ENCODE measurements at regions not wholly inside any gene's neighbourhood (a gene's known extent, or its start where the extent isn't known, plus 50 kb on each side); places are given as distances from the start of the nearest gene placed in this dataset.

DNA sequence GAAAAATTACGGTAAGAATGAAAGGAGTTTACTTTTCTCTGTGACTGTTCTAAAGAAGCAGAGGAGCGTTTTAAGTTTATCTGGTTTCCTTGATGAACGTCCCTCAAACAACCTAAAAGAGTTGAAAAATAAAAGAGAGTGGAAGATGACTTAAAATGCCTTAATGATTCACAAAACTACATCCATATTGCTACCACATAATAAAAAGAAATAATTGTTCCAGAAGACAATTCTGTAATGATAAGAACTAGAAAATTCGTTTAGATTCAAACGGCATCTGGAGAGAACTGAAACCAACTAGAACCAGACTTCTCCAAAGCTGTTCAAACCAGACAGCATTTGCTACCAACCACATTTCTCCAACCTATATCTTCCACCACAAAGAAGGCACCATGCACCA is 68.1 kb downstream of the TEKT4 start:
- Histone ChIP-seq H3K4me3 (ENCODE audit: low read depth, low read length) (no peak overlapping the region), H3K27ac (ENCODE audit: extremely low read depth, low read depth, low read length) (no peak overlapping the region), H3K9me3 (ENCODE audit: control insufficient read depth, insufficient read depth, low read depth, low read length) (no peaks in the 10 kb centered on the region), H3K36me3 (ENCODE audit: control insufficient read depth in 2 of 2, insufficient read depth in 1 of 2, low read length in 2 of 2) (no peaks in the 10 kb centered on the region), H3K4me1 (ENCODE audit: control insufficient read depth, insufficient read depth, low read length) (no peaks in the 10 kb centered on the region)
- POLR2A ChIA-PET: no interaction called here
- CTCF ChIA-PET: interaction anchor here (4.8 kb wide), 1 partner anchor 17 kb away, joined by 29 read pairs; no protein-coding TSS in a partner anchor
- no peak for TF ChIP-seq ZNF571 (tag by site-specific recombination; IDR thresholded peaks at IDR 0.05)
- no peak for TF ChIP-seq AEBP2 (tag by site-specific recombination; IDR thresholded peaks at IDR 0.05; ENCODE audit: borderline replicate concordance)
- TF ChIP-seq HIC1 (tag by site-specific recombination; IDR thresholded peaks at IDR 0.05): no peak
- TF ChIP-seq ZNF341 (tag by site-specific recombination; IDR thresholded peaks at IDR 0.05; ENCODE audit: low read depth): no peak
- TF ChIP-seq ZNF639 (tag by site-specific recombination; IDR thresholded peaks at IDR 0.05): no peak
- no peak for TF ChIP-seq ZNF660 (tag by site-specific recombination; IDR thresholded peaks at IDR 0.05)

GRCh38 chr2:94947097-94948016 is 76.1 kb downstream of the TEKT4 start:
- H3K4me3 ChIP-seq (ENCODE audit: low read depth, low read length): no peak overlapping the region
- POLR2A ChIA-PET: no interaction called here
- no peaks in the 10 kb centered on the region for H3K36me3 ChIP-seq (ENCODE audit: control insufficient read depth in 2 of 2, insufficient read depth in 1 of 2, low read length in 2 of 2)
- H3K27ac ChIP-seq (ENCODE audit: extremely low read depth, low read depth, low read length): no peak overlapping the region
- CTCF ChIA-PET: interaction anchor here (2.4 kb wide), 1 partner anchor 10 kb away, joined by 14 read pairs; no protein-coding TSS in a partner anchor
- H3K9me3 ChIP-seq (ENCODE audit: control insufficient read depth, insufficient read depth, low read depth, low read length): no peaks in the 10 kb centered on the region
- TF ChIP-seq ZNF48 (tag by site-specific recombination; IDR thresholded peaks at IDR 0.05) (no peak), ZNF239 (tag by site-specific recombination; IDR thresholded peaks at IDR 0.05) (no peak), YY2 (tag by site-specific recombination; IDR thresholded peaks at IDR 0.05) (no peak), PRDM2 (tag by site-specific recombination; IDR thresholded peaks at IDR 0.05; ENCODE audit: borderline replicate concordance) (no peak), ZBTB1 (tag by site-specific recombination; IDR thresholded peaks at IDR 0.05) (no peak), TRIM28 (IDR thresholded peaks at IDR 0.05; ENCODE audit: borderline replicate concordance, low read length) (no peak), ZNF449 (tag by site-specific recombination; IDR thresholded peaks at IDR 0.05) (no peak)
- TF ChIP-seq, protein P1, sequence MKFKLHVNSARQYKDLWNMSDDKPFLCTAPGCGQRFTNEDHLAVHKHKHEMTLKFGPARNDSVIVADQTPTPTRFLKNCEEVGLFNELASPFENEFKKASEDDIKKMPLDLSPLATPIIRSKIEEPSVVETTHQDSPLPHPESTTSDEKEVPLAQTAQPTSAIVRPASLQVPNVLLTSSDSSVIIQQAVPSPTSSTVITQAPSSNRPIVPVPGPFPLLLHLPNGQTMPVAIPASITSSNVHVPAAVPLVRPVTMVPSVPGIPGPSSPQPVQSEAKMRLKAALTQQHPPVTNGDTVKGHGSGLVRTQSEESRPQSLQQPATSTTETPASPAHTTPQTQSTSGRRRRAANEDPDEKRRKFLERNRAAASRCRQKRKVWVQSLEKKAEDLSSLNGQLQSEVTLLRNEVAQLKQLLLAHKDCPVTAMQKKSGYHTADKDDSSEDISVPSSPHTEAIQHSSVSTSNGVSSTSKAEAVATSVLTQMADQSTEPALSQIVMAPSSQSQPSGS (tag by site-specific recombination; IDR thresholded peaks at IDR 0.05; ENCODE audit: low read depth): no peak
- TF ChIP-seq, protein P2, sequence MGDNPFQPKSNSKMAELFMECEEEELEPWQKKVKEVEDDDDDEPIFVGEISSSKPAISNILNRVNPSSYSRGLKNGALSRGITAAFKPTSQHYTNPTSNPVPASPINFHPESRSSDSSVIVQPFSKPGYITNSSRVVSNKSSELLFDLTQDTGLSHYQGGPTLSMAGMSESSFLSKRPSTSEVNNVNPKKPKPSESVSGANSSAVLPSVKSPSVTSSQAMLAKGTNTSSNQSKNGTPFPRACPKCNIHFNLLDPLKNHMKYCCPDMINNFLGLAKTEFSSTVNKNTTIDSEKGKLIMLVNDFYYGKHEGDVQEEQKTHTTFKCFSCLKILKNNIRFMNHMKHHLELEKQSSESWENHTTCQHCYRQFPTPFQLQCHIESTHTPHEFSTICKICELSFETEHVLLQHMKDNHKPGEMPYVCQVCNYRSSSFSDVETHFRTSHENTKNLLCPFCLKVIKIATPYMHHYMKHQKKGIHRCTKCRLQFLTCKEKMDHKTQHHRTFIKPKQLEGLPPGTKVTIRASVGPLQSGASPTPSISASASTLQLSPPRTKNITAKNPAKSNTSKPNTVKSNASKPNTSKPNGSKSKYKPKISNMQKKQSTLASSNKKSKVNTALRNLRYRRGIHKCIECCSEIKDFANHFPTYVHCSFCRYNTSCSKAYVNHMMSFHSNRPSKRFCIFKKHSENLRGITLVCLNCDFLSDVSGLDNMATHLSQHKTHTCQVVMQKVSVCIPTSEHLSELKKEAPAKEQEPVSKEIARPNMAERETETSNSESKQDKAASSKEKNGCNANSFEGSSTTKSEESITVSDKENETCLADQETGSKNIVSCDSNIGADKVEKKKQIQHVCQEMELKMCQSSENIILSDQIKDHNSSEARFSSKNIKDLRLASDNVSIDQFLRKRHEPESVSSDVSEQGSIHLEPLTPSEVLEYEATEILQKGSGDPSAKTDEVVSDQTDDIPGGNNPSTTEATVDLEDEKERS (tag by site-specific recombination; IDR thresholded peaks at IDR 0.05): no peak
- H3K4me1 ChIP-seq (ENCODE audit: control insufficient read depth, insufficient read depth, low read length): no peaks in the 10 kb centered on the region
